HepG2 (cell line): ENCODE measurements at regions not wholly inside any gene's neighbourhood (a gene's known extent, or its start where the extent isn't known, plus 50 kb on each side); places are given as distances from the start of the nearest gene placed in this dataset.
A peak's percentile ranks its signal among the peaks of the same experiment; 100 is the strongest.

Source experiments
- ZNF264 ChIP-seq: sonication (generic); formaldehyde crosslinking; IDR thresholded peaks from 2 replicates; pipeline ENCODE4 v1.4.0; 2020; ENCODE audit warnings: missing genetic modification reagents
- ZNF274 ChIP-seq: sonication (generic); formaldehyde crosslinking; IDR thresholded peaks from 2 replicates; pipeline ENCODE4 v1.5.1; 2020; ENCODE audit warnings: mild to moderate bottlenecking, missing genetic modification reagents
- ZNF292 ChIP-seq: sonication (generic); formaldehyde crosslinking; IDR thresholded peaks from 2 replicates; pipeline ENCODE4 v1.8.1; 2022; ENCODE audit warnings: mild to moderate bottlenecking, low read depth, missing genetic modification reagents, borderline replicate concordance
- ZNF570 ChIP-seq: sonication (generic); formaldehyde crosslinking; IDR thresholded peaks from 2 replicates; pipeline ENCODE4 v1.4.0; 2020; ENCODE audit warnings: mild to moderate bottlenecking, missing genetic modification reagents, borderline replicate concordance
- TF ChIP-seq, protein P1 (sequence below): sonication (generic); formaldehyde crosslinking; conservative IDR thresholded peaks from 2 replicates; pipeline ENCODE4 v1.4.0; 2020; ENCODE audit warnings: missing genetic modification reagents
- TF ChIP-seq, protein P2 (sequence below): sonication (generic); formaldehyde crosslinking; IDR thresholded peaks from 2 replicates; pipeline ENCODE4 v1.4.0; 2020; ENCODE audit warnings: missing genetic modification reagents, mild to moderate bottlenecking, borderline replicate concordance
- TF ChIP-seq, protein P3 (sequence below): sonication (generic); formaldehyde crosslinking; IDR thresholded peaks from 2 replicates; pipeline ENCODE4 v1.5.1; 2020; ENCODE audit warnings: mild to moderate bottlenecking, missing genetic modification reagents, moderate library complexity

DNA sequence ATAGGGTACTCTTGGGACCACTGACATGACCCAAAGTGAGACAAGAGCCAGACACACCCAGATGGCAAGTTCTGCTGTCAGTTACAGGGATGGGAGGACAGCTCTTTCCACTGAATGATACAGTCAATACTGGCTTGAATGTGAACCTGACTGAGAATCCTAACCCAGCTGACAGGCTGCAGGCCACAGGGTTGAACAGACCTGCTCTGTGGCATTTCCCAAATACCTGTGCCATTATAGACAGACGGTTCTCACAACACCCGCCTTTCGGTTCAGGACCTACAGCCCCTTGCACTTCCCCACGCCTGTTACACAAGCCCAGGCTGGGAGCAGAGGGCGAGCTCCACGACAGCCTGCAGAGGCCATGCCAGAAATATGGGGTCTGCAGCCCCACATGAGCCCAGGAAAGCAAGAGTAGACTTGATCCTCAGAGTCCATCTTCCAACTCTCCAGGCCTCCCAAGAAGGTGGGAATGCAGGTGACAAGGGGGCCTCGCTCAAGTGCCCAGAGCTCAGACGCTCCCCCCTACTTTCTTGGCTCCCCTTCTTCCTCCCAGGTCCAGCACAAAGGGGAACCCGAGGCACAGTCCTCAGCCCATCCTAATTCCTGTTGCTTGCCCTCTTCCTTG, 314.3 kb downstream of the SOX9 start (continued):
- TF ChIP-seq, protein P1, sequence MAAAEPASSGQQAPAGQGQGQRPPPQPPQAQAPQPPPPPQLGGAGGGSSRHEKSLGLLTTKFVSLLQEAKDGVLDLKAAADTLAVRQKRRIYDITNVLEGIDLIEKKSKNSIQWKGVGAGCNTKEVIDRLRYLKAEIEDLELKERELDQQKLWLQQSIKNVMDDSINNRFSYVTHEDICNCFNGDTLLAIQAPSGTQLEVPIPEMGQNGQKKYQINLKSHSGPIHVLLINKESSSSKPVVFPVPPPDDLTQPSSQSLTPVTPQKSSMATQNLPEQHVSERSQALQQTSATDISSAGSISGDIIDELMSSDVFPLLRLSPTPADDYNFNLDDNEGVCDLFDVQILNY = no peak
- no peak for TF ChIP-seq ZNF264
- TF ChIP-seq ZNF274 (CRISPR knock-in tag) = peak; percentile 51; the same call in 1 of the 2 replicates
- TF ChIP-seq, protein P2, sequence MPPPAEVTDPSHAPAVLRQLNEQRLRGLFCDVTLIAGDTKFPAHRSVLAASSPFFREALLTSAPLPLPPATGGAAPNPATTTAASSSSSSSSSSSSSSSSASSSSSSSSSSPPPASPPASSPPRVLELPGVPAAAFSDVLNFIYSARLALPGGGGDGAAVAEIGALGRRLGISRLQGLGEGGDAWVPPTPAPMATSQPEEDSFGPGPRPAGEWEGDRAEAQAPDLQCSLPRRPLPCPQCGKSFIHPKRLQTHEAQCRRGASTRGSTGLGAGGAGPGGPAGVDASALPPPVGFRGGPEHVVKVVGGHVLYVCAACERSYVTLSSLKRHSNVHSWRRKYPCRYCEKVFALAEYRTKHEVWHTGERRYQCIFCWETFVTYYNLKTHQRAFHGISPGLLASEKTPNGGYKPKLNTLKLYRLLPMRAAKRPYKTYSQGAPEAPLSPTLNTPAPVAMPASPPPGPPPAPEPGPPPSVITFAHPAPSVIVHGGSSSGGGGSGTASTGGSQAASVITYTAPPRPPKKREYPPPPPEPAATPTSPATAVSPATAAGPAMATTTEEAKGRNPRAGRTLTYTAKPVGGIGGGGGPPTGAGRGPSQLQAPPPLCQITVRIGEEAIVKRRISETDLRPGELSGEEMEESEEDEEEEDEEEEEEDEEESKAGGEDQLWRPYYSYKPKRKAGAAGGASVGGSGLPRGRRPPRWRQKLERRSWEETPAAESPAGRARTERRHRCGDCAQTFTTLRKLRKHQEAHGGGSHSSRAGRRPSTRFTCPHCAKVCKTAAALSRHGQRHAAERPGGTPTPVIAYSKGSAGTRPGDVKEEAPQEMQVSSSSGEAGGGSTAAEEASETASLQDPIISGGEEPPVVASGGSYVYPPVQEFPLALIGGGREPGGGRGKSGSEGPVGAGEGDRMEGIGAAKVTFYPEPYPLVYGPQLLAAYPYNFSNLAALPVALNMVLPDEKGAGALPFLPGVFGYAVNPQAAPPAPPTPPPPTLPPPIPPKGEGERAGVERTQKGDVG (CRISPR knock-in tag) = peak; percentile 66; the same call in 1 of the 2 replicates
- TF ChIP-seq ZNF292 (CRISPR knock-in tag) = peak; percentile 27; the same call in 1 of the 2 replicates
- no peak for TF ChIP-seq ZNF570 (CRISPR knock-in tag)
- TF ChIP-seq, protein P3, sequence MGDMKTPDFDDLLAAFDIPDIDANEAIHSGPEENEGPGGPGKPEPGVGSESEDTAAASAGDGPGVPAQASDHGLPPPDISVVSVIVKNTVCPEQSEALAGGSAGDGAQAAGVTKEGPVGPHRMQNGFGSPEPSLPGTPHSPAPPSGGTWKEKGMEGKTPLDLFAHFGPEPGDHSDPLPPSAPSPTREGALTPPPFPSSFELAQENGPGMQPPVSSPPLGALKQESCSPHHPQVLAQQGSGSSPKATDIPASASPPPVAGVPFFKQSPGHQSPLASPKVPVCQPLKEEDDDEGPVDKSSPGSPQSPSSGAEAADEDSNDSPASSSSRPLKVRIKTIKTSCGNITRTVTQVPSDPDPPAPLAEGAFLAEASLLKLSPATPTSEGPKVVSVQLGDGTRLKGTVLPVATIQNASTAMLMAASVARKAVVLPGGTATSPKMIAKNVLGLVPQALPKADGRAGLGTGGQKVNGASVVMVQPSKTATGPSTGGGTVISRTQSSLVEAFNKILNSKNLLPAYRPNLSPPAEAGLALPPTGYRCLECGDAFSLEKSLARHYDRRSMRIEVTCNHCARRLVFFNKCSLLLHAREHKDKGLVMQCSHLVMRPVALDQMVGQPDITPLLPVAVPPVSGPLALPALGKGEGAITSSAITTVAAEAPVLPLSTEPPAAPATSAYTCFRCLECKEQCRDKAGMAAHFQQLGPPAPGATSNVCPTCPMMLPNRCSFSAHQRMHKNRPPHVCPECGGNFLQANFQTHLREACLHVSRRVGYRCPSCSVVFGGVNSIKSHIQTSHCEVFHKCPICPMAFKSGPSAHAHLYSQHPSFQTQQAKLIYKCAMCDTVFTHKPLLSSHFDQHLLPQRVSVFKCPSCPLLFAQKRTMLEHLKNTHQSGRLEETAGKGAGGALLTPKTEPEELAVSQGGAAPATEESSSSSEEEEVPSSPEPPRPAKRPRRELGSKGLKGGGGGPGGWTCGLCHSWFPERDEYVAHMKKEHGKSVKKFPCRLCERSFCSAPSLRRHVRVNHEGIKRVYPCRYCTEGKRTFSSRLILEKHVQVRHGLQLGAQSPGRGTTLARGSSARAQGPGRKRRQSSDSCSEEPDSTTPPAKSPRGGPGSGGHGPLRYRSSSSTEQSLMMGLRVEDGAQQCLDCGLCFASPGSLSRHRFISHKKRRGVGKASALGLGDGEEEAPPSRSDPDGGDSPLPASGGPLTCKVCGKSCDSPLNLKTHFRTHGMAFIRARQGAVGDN (CRISPR knock-in tag) = peak; percentile 58
